ENCODE measurements at regions not wholly inside any gene's neighbourhood (a gene's known extent, or its start where the extent isn't known, plus 50 kb on each side); places are given as distances from the start of the nearest gene placed in this dataset.
"Not testable (repeated sequence)": the region's sequence is repeated elsewhere in the genome, so short reads cannot be mapped to it uniquely, and the experiment has no call there.

DNA sequence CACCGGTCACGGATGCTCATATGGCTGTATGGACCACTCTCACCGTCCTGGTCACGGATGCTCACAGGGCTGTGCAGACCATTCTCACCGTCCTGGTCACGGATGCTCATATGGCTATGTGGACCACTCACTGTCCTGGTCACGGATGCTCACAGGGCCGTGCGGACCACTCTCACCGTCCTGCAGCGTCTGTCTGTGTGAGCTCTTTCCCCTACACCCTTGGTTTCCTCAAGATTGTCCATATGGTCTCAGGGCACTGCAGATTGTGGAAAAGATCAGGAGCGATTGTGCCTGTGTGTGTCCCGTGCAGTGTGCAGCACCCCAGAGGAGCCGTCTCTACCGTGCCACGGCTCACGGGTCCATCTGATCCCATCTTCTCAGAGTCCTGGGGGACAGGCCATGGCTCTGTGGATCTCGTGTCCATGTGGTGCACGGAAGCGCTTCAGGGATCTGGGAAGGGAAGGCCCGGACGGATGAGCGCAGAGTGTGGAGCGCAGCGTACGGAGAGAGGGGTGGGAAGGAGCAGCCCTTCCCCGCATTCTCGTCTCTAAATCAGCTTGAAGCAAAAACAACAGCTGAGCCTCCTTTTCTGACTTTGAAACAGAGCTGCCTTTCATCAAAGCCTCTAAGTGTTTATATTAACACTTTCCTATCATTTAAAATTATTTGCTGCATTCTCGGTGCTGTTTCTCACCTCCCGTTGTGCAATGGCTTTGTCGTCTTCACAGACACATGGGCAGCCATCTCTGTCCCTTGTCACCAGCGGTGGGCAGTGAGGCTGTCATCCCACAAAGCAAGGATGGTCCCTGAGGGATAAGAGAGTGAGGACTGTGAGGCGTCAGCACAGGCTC, 208.0 kb downstream of the BANP start:
- H4K20me1 ChIP-seq (ENCODE audit: control insufficient read depth, insufficient read depth, low read length, poor library complexity, severe bottlenecking); POLR2A ChIA-PET; CTCF ChIA-PET; DNase-seq; H3K4me3 ChIP-seq (ENCODE audit: control extremely low read depth in 1 of 5, extremely low read depth in 1 of 5, insufficient read depth in 1 of 5, low read depth in 2 of 5, low read length in 4 of 5); H3K4me1 ChIP-seq (ENCODE audit: control insufficient read depth in 2 of 2, insufficient read depth in 2 of 2, low read length in 2 of 2); H3K4me2 ChIP-seq (replicated peaks; ENCODE audit: low read depth, low read length, poor library complexity, severe bottlenecking); H3K4me1 Mint-ChIP-seq; H3K36me3 ChIP-seq (replicated peaks in 1 of 2; ENCODE audit: control extremely low read depth in 1 of 2, control insufficient read depth in 1 of 2, extremely low read depth in 1 of 2, insufficient read depth in 2 of 2, low read length in 1 of 2); H3K79me2 ChIP-seq (ENCODE audit: control insufficient read depth, insufficient read depth, low read length); H3K4me3 Mint-ChIP-seq; H3K9ac ChIP-seq (ENCODE audit: low read length); H3K27me3 ChIP-seq (replicated peaks in 1 of 4; ENCODE audit: control extremely low read depth in 1 of 4, control insufficient read depth in 3 of 4, insufficient read depth in 4 of 4, low read length in 3 of 4); H3K27me3 Mint-ChIP-seq; intact Hi-C loops (cut with micrococcal nuclease); ATAC-seq (ENCODE audit: low read depth); H3K27ac Mint-ChIP-seq; H3K9me3 ChIP-seq (ENCODE audit: control extremely low read depth in 1 of 3, control insufficient read depth in 2 of 3, insufficient read depth in 1 of 3, low read length in 2 of 3); H3K27ac ChIP-seq (ENCODE audit: low read length in 2 of 2); H2AFZ ChIP-seq (ENCODE audit: insufficient read depth, low read depth, low read length, poor library complexity, severe bottlenecking); H3K9me3 Mint-ChIP-seq (ENCODE audit: insufficient read depth): not testable (repeated sequence)
- WGBS (ENCODE audit: insufficient coverage), result 86% methylated on average over 26 of the region's 33 CpGs

DNA sequence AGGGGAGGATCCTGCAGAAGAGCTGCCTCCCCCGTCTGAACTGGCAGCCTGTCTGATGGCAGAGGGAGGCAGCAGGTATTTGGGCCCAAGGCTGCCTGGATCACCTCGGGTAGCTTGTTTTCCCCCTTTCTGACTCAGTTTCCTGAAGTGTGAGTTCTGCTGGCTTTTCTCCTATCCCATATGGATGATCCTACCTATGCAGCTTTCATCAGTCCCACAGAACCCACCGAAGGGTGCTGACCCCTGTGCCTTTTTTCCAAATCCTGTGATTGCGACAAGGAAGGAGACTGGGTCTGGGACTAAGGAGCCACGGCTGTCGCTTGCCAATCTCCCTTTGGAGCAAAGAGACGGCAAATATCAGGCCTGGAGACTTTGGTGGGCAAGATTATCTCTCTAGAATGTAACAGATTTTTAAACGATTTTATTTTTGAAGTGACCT, 208.7 kb downstream of the BANP start:
- H3K4me3 ChIP-seq (ENCODE audit: control extremely low read depth in 1 of 5, extremely low read depth in 1 of 5, insufficient read depth in 1 of 5, low read depth in 2 of 5, low read length in 4 of 5); H3K27ac ChIP-seq (ENCODE audit: low read length in 2 of 2); H3K9me3 ChIP-seq (ENCODE audit: control extremely low read depth in 1 of 3, control insufficient read depth in 2 of 3, insufficient read depth in 1 of 3, low read length in 2 of 3); H3K36me3 ChIP-seq (replicated peaks in 1 of 2; ENCODE audit: control extremely low read depth in 1 of 2, control insufficient read depth in 1 of 2, extremely low read depth in 1 of 2, insufficient read depth in 2 of 2, low read length in 1 of 2); H3K4me2 ChIP-seq (replicated peaks; ENCODE audit: low read depth, low read length, poor library complexity, severe bottlenecking); H3K4me3 Mint-ChIP-seq; H3K9me3 Mint-ChIP-seq (ENCODE audit: insufficient read depth); ATAC-seq (ENCODE audit: low read depth); H3K79me2 ChIP-seq (ENCODE audit: control insufficient read depth, insufficient read depth, low read length); CTCF ChIA-PET; POLR2A ChIA-PET; H3K4me1 ChIP-seq (ENCODE audit: control insufficient read depth in 2 of 2, insufficient read depth in 2 of 2, low read length in 2 of 2); H3K9ac ChIP-seq (ENCODE audit: low read length); H4K20me1 ChIP-seq (ENCODE audit: control insufficient read depth, insufficient read depth, low read length, poor library complexity, severe bottlenecking); H2AFZ ChIP-seq (ENCODE audit: insufficient read depth, low read depth, low read length, poor library complexity, severe bottlenecking); intact Hi-C loops (cut with micrococcal nuclease); H3K27ac Mint-ChIP-seq; H3K27me3 Mint-ChIP-seq; H3K27me3 ChIP-seq (replicated peaks in 1 of 4; ENCODE audit: control extremely low read depth in 1 of 4, control insufficient read depth in 3 of 4, insufficient read depth in 4 of 4, low read length in 3 of 4); DNase-seq; H3K4me1 Mint-ChIP-seq: not testable (repeated sequence)
- WGBS (ENCODE audit: insufficient coverage), result 100% methylated on average over 5 of the region's 8 CpGs

DNA sequence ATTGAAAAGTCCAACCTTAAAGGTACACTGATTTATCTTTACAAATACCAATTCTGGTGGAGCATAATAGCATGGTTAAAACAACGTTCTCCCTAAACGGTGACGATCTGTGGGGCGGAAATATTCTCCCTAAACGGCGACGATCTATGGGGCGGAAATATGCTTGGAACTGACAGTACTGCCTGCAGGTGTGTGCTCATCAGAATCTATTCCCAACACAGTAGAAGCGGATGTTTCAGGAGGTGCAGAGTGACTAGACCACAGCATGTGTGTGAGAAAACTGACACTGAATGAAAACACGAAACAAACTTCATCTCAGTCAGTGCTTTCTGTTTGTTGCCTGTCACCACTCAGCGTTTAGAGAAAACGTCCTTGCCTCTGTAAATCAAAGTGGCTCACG, 210.0 kb downstream of the BANP start:
- ATAC-seq (ENCODE audit: low read depth); H3K9me3 Mint-ChIP-seq (ENCODE audit: insufficient read depth); H3K4me3 Mint-ChIP-seq; H3K9ac ChIP-seq (ENCODE audit: low read length); H3K4me2 ChIP-seq (replicated peaks; ENCODE audit: low read depth, low read length, poor library complexity, severe bottlenecking); H2AFZ ChIP-seq (ENCODE audit: insufficient read depth, low read depth, low read length, poor library complexity, severe bottlenecking); H3K9me3 ChIP-seq (ENCODE audit: control extremely low read depth in 1 of 3, control insufficient read depth in 2 of 3, insufficient read depth in 1 of 3, low read length in 2 of 3); DNase-seq; H3K4me1 Mint-ChIP-seq; H3K4me3 ChIP-seq (ENCODE audit: control extremely low read depth in 1 of 5, extremely low read depth in 1 of 5, insufficient read depth in 1 of 5, low read depth in 2 of 5, low read length in 4 of 5); POLR2A ChIA-PET; H3K27me3 Mint-ChIP-seq; CTCF ChIA-PET; H3K27me3 ChIP-seq (replicated peaks in 1 of 4; ENCODE audit: control extremely low read depth in 1 of 4, control insufficient read depth in 3 of 4, insufficient read depth in 4 of 4, low read length in 3 of 4); H3K27ac ChIP-seq (ENCODE audit: low read length in 2 of 2); H3K4me1 ChIP-seq (ENCODE audit: control insufficient read depth in 2 of 2, insufficient read depth in 2 of 2, low read length in 2 of 2); H3K36me3 ChIP-seq (replicated peaks in 1 of 2; ENCODE audit: control extremely low read depth in 1 of 2, control insufficient read depth in 1 of 2, extremely low read depth in 1 of 2, insufficient read depth in 2 of 2, low read length in 1 of 2); intact Hi-C loops (cut with micrococcal nuclease); H4K20me1 ChIP-seq (ENCODE audit: control insufficient read depth, insufficient read depth, low read length, poor library complexity, severe bottlenecking); H3K79me2 ChIP-seq (ENCODE audit: control insufficient read depth, insufficient read depth, low read length): not testable (repeated sequence)
- H3K27ac Mint-ChIP-seq, result peak overlapping the region; percentile 28
- 100% methylated on average over 8 of the region's 13 CpGs for WGBS (ENCODE audit: insufficient coverage)

DNA sequence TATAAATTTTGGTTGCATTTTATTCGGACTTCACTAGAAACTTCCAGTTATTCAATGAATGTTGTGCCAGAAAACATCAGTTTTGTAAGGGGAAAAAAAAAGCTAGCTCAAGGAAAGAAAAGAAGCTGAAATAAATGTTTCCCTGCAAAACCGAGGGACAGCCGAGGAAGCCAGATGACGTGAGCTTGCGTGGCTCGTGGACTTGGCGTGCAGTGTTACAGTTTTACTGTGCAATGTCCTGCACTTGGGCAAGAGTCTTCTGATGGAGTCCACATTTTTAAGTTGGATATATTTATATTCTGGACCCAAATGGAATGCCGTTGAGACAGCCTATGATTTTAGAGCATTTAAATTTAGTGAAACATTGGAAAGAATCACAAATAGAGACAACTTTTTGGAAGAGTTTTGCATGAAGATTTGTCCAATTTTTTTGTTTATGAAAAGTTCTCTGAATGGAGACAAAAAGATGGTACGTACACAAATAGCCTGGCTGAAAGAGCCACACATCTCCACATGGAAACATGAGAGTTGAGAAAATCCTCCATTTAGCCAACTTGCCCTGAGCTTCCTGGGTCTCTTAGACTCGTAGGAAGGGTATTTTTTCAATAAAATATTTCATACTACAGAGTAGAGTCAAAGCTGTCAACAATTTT, 210.5 kb downstream of the BANP start:
- H3K4me2 ChIP-seq (replicated peaks; ENCODE audit: low read depth, low read length, poor library complexity, severe bottlenecking); H2AFZ ChIP-seq (ENCODE audit: insufficient read depth, low read depth, low read length, poor library complexity, severe bottlenecking); H3K27ac ChIP-seq (ENCODE audit: low read length in 2 of 2); H3K27me3 Mint-ChIP-seq; CTCF ChIA-PET; H3K27me3 ChIP-seq (replicated peaks in 1 of 4; ENCODE audit: control extremely low read depth in 1 of 4, control insufficient read depth in 3 of 4, insufficient read depth in 4 of 4, low read length in 3 of 4); H4K20me1 ChIP-seq (ENCODE audit: control insufficient read depth, insufficient read depth, low read length, poor library complexity, severe bottlenecking); intact Hi-C loops (cut with micrococcal nuclease); H3K36me3 ChIP-seq (replicated peaks in 1 of 2; ENCODE audit: control extremely low read depth in 1 of 2, control insufficient read depth in 1 of 2, extremely low read depth in 1 of 2, insufficient read depth in 2 of 2, low read length in 1 of 2); ATAC-seq (ENCODE audit: low read depth); H3K27ac Mint-ChIP-seq; H3K9me3 Mint-ChIP-seq (ENCODE audit: insufficient read depth); H3K9ac ChIP-seq (ENCODE audit: low read length); H3K4me1 ChIP-seq (ENCODE audit: control insufficient read depth in 2 of 2, insufficient read depth in 2 of 2, low read length in 2 of 2); H3K4me3 Mint-ChIP-seq; H3K4me1 Mint-ChIP-seq; H3K79me2 ChIP-seq (ENCODE audit: control insufficient read depth, insufficient read depth, low read length); H3K4me3 ChIP-seq (ENCODE audit: control extremely low read depth in 1 of 5, extremely low read depth in 1 of 5, insufficient read depth in 1 of 5, low read depth in 2 of 5, low read length in 4 of 5); POLR2A ChIA-PET; H3K9me3 ChIP-seq (ENCODE audit: control extremely low read depth in 1 of 3, control insufficient read depth in 2 of 3, insufficient read depth in 1 of 3, low read length in 2 of 3); DNase-seq: not testable (repeated sequence)
- WGBS (ENCODE audit: insufficient coverage), result 76% methylated on average over 3 of the region's 10 CpGs
